ENCODE measurements at regions not wholly inside any gene's neighbourhood (a gene's known extent, or its start where the extent isn't known, plus 50 kb on each side); places are given as distances from the start of the nearest gene placed in this dataset.

- intact Hi-C loops (cut with DNase I; ENCODE audit: low total_unique reads) = no loop called here
- DNase-seq (ENCODE audit: low spot score in 2 of 2) = no peak
- no peak overlapping the region for H3K4me3 ChIP-seq (ENCODE audit: low read depth, poor library complexity, severe bottlenecking)
- no peak for TF ChIP-seq CTCF (IDR thresholded peaks at IDR 0.05)
- TF ChIP-seq POLR2A (IDR thresholded peaks at IDR 0.05) = no peak
- WGBS, 2 donors = 67% methylated on average over 4 of the region's 4 CpGs
Measured at GRCh38 chr12:45568808-45569207, 160.7 kb upstream of the ARID2 start.

GRCh38 chr12:45570501-45570900, 159.0 kb upstream of the ARID2 start:
- 91 to 100% methylated on average over 1 of the region's 1 CpG for WGBS, 2 donors
- TF ChIP-seq CTCF (IDR thresholded peaks at IDR 0.05) = no peak
- no peak for TF ChIP-seq POLR2A (IDR thresholded peaks at IDR 0.05)
- DNase-seq (ENCODE audit: low spot score in 2 of 2) = no peak
- intact Hi-C loops (cut with DNase I; ENCODE audit: low total_unique reads) = no loop called here
- no peak overlapping the region for H3K4me3 ChIP-seq (ENCODE audit: low read depth, poor library complexity, severe bottlenecking)

- intact Hi-C loops (cut with DNase I; ENCODE audit: low total_unique reads) = no loop called here
- 45 to 62% methylated on average over 1 of the region's 1 CpG for WGBS, 2 donors
- DNase-seq (ENCODE audit: low spot score in 2 of 2) = no peak
Measured at GRCh38 chr12:45572114-45572513, 157.4 kb upstream of the ARID2 start.

GRCh38 chr12:45575417-45575816, 154.1 kb upstream of the ARID2 start:
- H3K4me3 ChIP-seq (ENCODE audit: low read depth, poor library complexity, severe bottlenecking) = no peak overlapping the region
- intact Hi-C loops (cut with DNase I; ENCODE audit: low total_unique reads) = no loop called here
- TF ChIP-seq POLR2A (IDR thresholded peaks at IDR 0.05) (no peak), CTCF (IDR thresholded peaks at IDR 0.05) (no peak)
- DNase-seq (ENCODE audit: low spot score in 2 of 2) = no peak

More at GRCh38 chr12:45572114-45572513, 157.4 kb upstream of the ARID2 start:
- no peak for TF ChIP-seq POLR2A (IDR thresholded peaks at IDR 0.05)
- TF ChIP-seq CTCF (IDR thresholded peaks at IDR 0.05) = no peak
- no peak overlapping the region for H3K4me3 ChIP-seq (ENCODE audit: low read depth, poor library complexity, severe bottlenecking)

GRCh38 chr12:45575823-45576475, 153.6 kb upstream of the ARID2 start:
- intact Hi-C loops (cut with DNase I; ENCODE audit: low total_unique reads) = no loop called here
- DNase-seq (ENCODE audit: low spot score in 2 of 2) = no peak
- no peak overlapping the region for H3K4me3 ChIP-seq (ENCODE audit: low read depth, poor library complexity, severe bottlenecking)
- WGBS, 2 donors = 56 to 63% methylated on average over 7 of the region's 7 CpGs
- no peak for TF ChIP-seq POLR2A (IDR thresholded peaks at IDR 0.05)

- no peak overlapping the region for H3K4me3 ChIP-seq (ENCODE audit: low read depth, poor library complexity, severe bottlenecking)
- no peak for TF ChIP-seq POLR2A (IDR thresholded peaks at IDR 0.05)
- no peak for TF ChIP-seq CTCF (IDR thresholded peaks at IDR 0.05)
- no peak for DNase-seq (ENCODE audit: low spot score in 2 of 2)
- WGBS, 2 donors = 70 to 71% methylated on average over 3 of the region's 3 CpGs
- intact Hi-C loops (cut with DNase I; ENCODE audit: low total_unique reads) = no loop called here
Measured at GRCh38 chr12:45577844-45578399, 151.6 kb upstream of the ARID2 start.
